PC-3 (cell line): ENCODE measurements at regions not wholly inside any gene's neighbourhood (a gene's known extent, or its start where the extent isn't known, plus 50 kb on each side); places are given as distances from the start of the nearest gene placed in this dataset.

ENCODE experiments used
- EZH2 ChIP-seq: fragments of 300-600 bp; sonication (generic); IDR thresholded peaks from one replicate; pipeline ENCODE4 v1.6.1; 2017; ENCODE audit warnings: antibody characterized with exemption, mild to moderate bottlenecking, low read length; ENCODE audit not compliant: unreplicated experiment
- TF ChIP-seq, protein P1 (sequence below): fragments of 300-600 bp; sonication (generic); conservative IDR thresholded peaks from 2 replicates; pipeline ENCODE4 v1.5.1; 2017; ENCODE audit warnings: antibody characterized with exemption, low read depth, mild to moderate bottlenecking, low read length

DNA sequence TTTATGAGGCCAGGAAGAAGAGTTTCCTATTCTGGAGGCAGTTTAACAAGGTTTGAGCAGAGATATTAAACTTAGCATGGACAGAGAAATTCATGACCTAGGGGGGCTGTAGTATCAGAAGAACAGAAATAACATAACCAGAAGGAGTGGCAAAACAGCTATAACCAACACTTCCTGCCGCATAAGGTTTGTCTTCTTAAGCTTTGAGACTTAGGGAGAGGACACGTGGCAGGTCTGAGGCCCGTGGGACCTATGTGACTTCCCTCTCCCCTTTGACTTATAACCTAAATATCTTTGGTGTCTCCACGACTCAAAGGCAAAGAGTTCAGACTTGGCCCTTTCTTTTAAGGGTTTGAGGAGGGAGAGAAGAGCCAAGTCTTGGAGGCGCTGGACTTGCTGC is 119.1 kb upstream of the PZP start:
- TF ChIP-seq EZH2: no peak
- TF ChIP-seq, protein P1, sequence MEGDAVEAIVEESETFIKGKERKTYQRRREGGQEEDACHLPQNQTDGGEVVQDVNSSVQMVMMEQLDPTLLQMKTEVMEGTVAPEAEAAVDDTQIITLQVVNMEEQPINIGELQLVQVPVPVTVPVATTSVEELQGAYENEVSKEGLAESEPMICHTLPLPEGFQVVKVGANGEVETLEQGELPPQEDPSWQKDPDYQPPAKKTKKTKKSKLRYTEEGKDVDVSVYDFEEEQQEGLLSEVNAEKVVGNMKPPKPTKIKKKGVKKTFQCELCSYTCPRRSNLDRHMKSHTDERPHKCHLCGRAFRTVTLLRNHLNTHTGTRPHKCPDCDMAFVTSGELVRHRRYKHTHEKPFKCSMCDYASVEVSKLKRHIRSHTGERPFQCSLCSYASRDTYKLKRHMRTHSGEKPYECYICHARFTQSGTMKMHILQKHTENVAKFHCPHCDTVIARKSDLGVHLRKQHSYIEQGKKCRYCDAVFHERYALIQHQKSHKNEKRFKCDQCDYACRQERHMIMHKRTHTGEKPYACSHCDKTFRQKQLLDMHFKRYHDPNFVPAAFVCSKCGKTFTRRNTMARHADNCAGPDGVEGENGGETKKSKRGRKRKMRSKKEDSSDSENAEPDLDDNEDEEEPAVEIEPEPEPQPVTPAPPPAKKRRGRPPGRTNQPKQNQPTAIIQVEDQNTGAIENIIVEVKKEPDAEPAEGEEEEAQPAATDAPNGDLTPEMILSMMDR: no peak
